ENCODE measurements at regions not wholly inside any gene's neighbourhood (a gene's known extent, or its start where the extent isn't known, plus 50 kb on each side); places are given as distances from the start of the nearest gene placed in this dataset.

- intact Hi-C loops (cut with DNase I): no loop called here
- no peak for ATAC-seq (ENCODE audit: low FRiP score)
- no peaks in the 10 kb centered on the region for H3K27me3 ChIP-seq (ENCODE audit: control insufficient read depth in 1 of 2, insufficient read depth in 2 of 2, low read length in 1 of 2)
- H3K36me3 ChIP-seq (ENCODE audit: control insufficient read depth in 1 of 2, insufficient read depth in 2 of 2, low read length in 1 of 2): no peaks in the 10 kb centered on the region
- H3K4me3 ChIP-seq (ENCODE audit: low read length in 2 of 2): no peak overlapping the region
- H3K27ac ChIP-seq (ENCODE audit: low read depth in 1 of 2, low read length in 2 of 2): no peak overlapping the region
- no peak for DNase-seq
- H3K4me1 ChIP-seq (ENCODE audit: control insufficient read depth in 1 of 2, insufficient read depth in 2 of 2, low read length in 2 of 2): no peaks in the 10 kb centered on the region
- H3K9me3 ChIP-seq (ENCODE audit: control insufficient read depth, low read length): no peaks in the 10 kb centered on the region
- 64 to 66% methylated on average over 21 of the region's 21 CpGs for WGBS, 2 donors
Measured at GRCh38 chr4:8940792-8941491, 69.3 kb upstream of the HMX1 start.

- Histone ChIP-seq H3K36me3 (ENCODE audit: control insufficient read depth in 1 of 2, insufficient read depth in 2 of 2, low read length in 1 of 2) (no peaks in the 10 kb centered on the region), H3K27ac (ENCODE audit: low read depth in 1 of 2, low read length in 2 of 2) (no peak overlapping the region), H3K4me1 (ENCODE audit: control insufficient read depth in 1 of 2, insufficient read depth in 2 of 2, low read length in 2 of 2) (no peaks in the 10 kb centered on the region), H3K27me3 (ENCODE audit: control insufficient read depth in 1 of 2, insufficient read depth in 2 of 2, low read length in 1 of 2) (no peaks in the 10 kb centered on the region), H3K9me3 (ENCODE audit: control insufficient read depth, low read length) (no peaks in the 10 kb centered on the region), H3K4me3 (ENCODE audit: low read length in 2 of 2) (no peak overlapping the region)
- intact Hi-C loops (cut with DNase I): no loop called here
- DNase-seq (no peak), ATAC-seq (ENCODE audit: low FRiP score) (no peak)
- WGBS, 2 donors: 30 to 31% methylated on average over 31 to 32 of the region's 32 CpGs
Measured at GRCh38 chr4:8939840-8940742, 68.5 kb upstream of the HMX1 start.

- no peak for DNase-seq
- no peaks in the 10 kb centered on the region for H3K27me3 ChIP-seq (ENCODE audit: control insufficient read depth in 1 of 2, insufficient read depth in 2 of 2, low read length in 1 of 2)
- intact Hi-C loops (cut with DNase I): no loop called here
- no peak overlapping the region for H3K27ac ChIP-seq (ENCODE audit: low read depth in 1 of 2, low read length in 2 of 2)
- no peak for ATAC-seq (ENCODE audit: low FRiP score)
- 22 to 25% methylated on average over 15 of the region's 15 CpGs for WGBS, 2 donors
- H3K4me3 ChIP-seq (ENCODE audit: low read length in 2 of 2): no peak overlapping the region
- H3K4me1 ChIP-seq (ENCODE audit: control insufficient read depth in 1 of 2, insufficient read depth in 2 of 2, low read length in 2 of 2): no peaks in the 10 kb centered on the region
- no peaks in the 10 kb centered on the region for H3K36me3 ChIP-seq (ENCODE audit: control insufficient read depth in 1 of 2, insufficient read depth in 2 of 2, low read length in 1 of 2)
- H3K9me3 ChIP-seq (ENCODE audit: control insufficient read depth, low read length): no peaks in the 10 kb centered on the region
Measured at GRCh38 chr4:8939160-8939839, 67.7 kb upstream of the HMX1 start.

DNA sequence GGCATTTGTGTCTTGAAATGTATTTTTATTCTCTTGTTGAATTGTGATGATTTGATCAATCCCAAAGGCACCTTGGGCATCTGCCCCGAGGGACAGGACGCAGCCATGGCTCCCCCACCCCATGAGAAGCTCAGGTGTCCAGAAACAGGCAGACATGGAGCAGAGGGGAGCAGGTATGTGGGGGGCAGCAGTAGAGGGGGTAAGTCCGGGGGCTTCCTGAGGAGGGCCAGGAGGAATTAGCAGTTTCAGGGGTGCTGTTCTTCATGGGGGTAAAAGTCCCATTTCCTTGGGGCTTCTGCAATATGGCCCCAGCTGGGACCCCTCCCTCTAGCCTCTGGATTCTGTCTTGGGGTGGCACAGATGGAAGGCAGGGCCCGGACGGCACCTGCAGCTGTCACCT, 67.0 kb upstream of the HMX1 start:
- no peak for ATAC-seq (ENCODE audit: low FRiP score)

GRCh38 chr4:8938137-8938536, 66.5 kb upstream of the HMX1 start:
- 82 to 83% methylated on average over 8 of the region's 8 CpGs for WGBS, 2 donors
- DNase-seq: no peak

More for the DNA sequence above, 67.0 kb upstream of the HMX1 start:
- Histone ChIP-seq H3K4me3 (ENCODE audit: low read length in 2 of 2) (no peak overlapping the region), H3K27ac (ENCODE audit: low read depth in 1 of 2, low read length in 2 of 2) (no peak overlapping the region), H3K9me3 (ENCODE audit: control insufficient read depth, low read length) (no peaks in the 10 kb centered on the region), H3K4me1 (ENCODE audit: control insufficient read depth in 1 of 2, insufficient read depth in 2 of 2, low read length in 2 of 2) (no peaks in the 10 kb centered on the region), H3K27me3 (ENCODE audit: control insufficient read depth in 1 of 2, insufficient read depth in 2 of 2, low read length in 1 of 2) (no peaks in the 10 kb centered on the region), H3K36me3 (ENCODE audit: control insufficient read depth in 1 of 2, insufficient read depth in 2 of 2, low read length in 1 of 2) (no peaks in the 10 kb centered on the region)
- DNase-seq: no peak
- WGBS, 2 donors: 81% methylated on average over 5 of the region's 5 CpGs
- intact Hi-C loops (cut with DNase I): no loop called here

GRCh38 chr4:8932884-8933283, 61.2 kb upstream of the HMX1 start:
- no peak overlapping the region for H3K4me3 ChIP-seq (ENCODE audit: low read length in 2 of 2)
- no peak overlapping the region for H3K27ac ChIP-seq (ENCODE audit: low read depth in 1 of 2, low read length in 2 of 2)
- ATAC-seq (ENCODE audit: low FRiP score): no peak
- H3K9me3 ChIP-seq (ENCODE audit: control insufficient read depth, low read length): no peaks in the 10 kb centered on the region
- H3K4me1 ChIP-seq (ENCODE audit: control insufficient read depth in 1 of 2, insufficient read depth in 2 of 2, low read length in 2 of 2): no peaks in the 10 kb centered on the region
- DNase-seq: no peak
- intact Hi-C loops (cut with DNase I): no loop called here
- no peaks in the 10 kb centered on the region for H3K27me3 ChIP-seq (ENCODE audit: control insufficient read depth in 1 of 2, insufficient read depth in 2 of 2, low read length in 1 of 2)
- WGBS, 2 donors: 45 to 86% methylated on average over 1 of the region's 1 CpG
- H3K36me3 ChIP-seq (ENCODE audit: control insufficient read depth in 1 of 2, insufficient read depth in 2 of 2, low read length in 1 of 2): no peaks in the 10 kb centered on the region

More at GRCh38 chr4:8938137-8938536, 66.5 kb upstream of the HMX1 start:
- Histone ChIP-seq H3K27me3 (ENCODE audit: control insufficient read depth in 1 of 2, insufficient read depth in 2 of 2, low read length in 1 of 2) (no peaks in the 10 kb centered on the region), H3K4me1 (ENCODE audit: control insufficient read depth in 1 of 2, insufficient read depth in 2 of 2, low read length in 2 of 2) (no peaks in the 10 kb centered on the region), H3K27ac (ENCODE audit: low read depth in 1 of 2, low read length in 2 of 2) (no peak overlapping the region), H3K9me3 (ENCODE audit: control insufficient read depth, low read length) (no peaks in the 10 kb centered on the region), H3K36me3 (ENCODE audit: control insufficient read depth in 1 of 2, insufficient read depth in 2 of 2, low read length in 1 of 2) (no peaks in the 10 kb centered on the region), H3K4me3 (ENCODE audit: low read length in 2 of 2) (no peak overlapping the region)
- peak; percentile 50 for ATAC-seq (ENCODE audit: low FRiP score)
- intact Hi-C loops (cut with DNase I): no loop called here

DNA sequence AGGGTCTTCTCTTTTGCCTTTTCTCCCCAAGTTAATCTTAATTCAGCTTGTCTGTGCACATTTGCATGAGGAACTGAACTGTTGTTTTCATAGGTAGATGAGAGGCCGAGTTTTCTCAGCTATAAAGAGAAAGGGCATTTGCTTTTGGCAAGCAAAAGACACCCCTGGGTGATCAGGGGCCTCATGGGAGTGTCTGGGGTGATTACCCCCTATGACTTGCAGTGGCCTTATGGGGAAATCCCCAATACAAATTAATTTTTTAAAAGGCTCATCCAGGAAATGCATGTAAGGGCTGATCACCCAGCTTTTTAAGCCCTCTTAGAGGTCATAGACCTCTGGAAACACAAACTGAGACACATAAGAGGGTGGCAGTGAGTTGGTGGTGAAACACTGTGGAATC, 56.4 kb upstream of the HMX1 start:
- Histone ChIP-seq H3K36me3 (ENCODE audit: control insufficient read depth in 1 of 2, insufficient read depth in 2 of 2, low read length in 1 of 2) (no peaks in the 10 kb centered on the region), H3K27ac (ENCODE audit: low read depth in 1 of 2, low read length in 2 of 2) (no peak overlapping the region), H3K4me1 (ENCODE audit: control insufficient read depth in 1 of 2, insufficient read depth in 2 of 2, low read length in 2 of 2) (no peaks in the 10 kb centered on the region), H3K4me3 (ENCODE audit: low read length in 2 of 2) (no peak overlapping the region), H3K27me3 (ENCODE audit: control insufficient read depth in 1 of 2, insufficient read depth in 2 of 2, low read length in 1 of 2) (no peaks in the 10 kb centered on the region), H3K9me3 (ENCODE audit: control insufficient read depth, low read length) (no peaks in the 10 kb centered on the region)
- intact Hi-C loops (cut with DNase I): no loop called here
- DNase-seq (no peak), ATAC-seq (ENCODE audit: low FRiP score) (no peak)
- 39 to 43% methylated on average over 1 of the region's 1 CpG for WGBS, 2 donors

DNA sequence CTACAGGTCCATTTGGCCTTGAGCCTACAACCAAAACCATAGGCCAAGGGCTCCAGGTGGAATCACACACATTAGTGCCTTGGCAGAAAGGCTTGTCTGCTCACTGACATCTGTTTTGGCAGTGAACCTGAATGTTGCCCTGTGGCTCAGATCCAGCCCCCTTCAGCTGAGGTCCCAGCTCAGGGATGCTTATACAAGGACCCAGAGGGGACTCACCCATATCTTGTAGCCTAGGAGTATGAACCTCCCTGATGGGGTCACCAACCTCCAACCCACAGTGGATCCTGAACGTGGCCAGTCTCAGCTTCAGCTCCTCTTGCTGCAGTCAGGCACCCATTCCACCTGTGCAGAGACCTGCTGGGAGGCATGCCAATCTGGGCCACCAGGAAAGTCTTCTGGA, 50.8 kb upstream of the HMX1 start:
- Histone ChIP-seq H3K9me3 (ENCODE audit: control insufficient read depth, low read length) (peaks cover 7% of the 10 kb centered on the region), H3K4me3 (ENCODE audit: low read length in 2 of 2) (no peak overlapping the region), H3K27ac (ENCODE audit: low read depth in 1 of 2, low read length in 2 of 2) (no peak overlapping the region), H3K4me1 (ENCODE audit: control insufficient read depth in 1 of 2, insufficient read depth in 2 of 2, low read length in 2 of 2) (no peaks in the 10 kb centered on the region), H3K36me3 (ENCODE audit: control insufficient read depth in 1 of 2, insufficient read depth in 2 of 2, low read length in 1 of 2) (no peaks in the 10 kb centered on the region), H3K27me3 (ENCODE audit: control insufficient read depth in 1 of 2, insufficient read depth in 2 of 2, low read length in 1 of 2) (no peaks in the 10 kb centered on the region)
- peak in 1 of 2 donors; percentile 22 for DNase-seq
- intact Hi-C loops (cut with DNase I): no loop called here
- ATAC-seq (ENCODE audit: low FRiP score): no peak
- 38 to 42% methylated on average over 1 of the region's 1 CpG for WGBS, 2 donors

Data from aorta (tissue), 5 donors.